IMR-90 (cell line): ENCODE measurements at regions not wholly inside any gene's neighbourhood (a gene's known extent, or its start where the extent isn't known, plus 50 kb on each side); places are given as distances from the start of the nearest gene placed in this dataset.

Source experiments
- ATAC-seq: fragments of 200-7000 bp; cut with Tn5 transposase; 2 replicates; pipeline ENCODE4 v1.9.1; 2020; ENCODE audit warnings: low read depth, mild to moderate bottlenecking, moderate library complexity
- BruUV-seq: library from RNA; stranded (reverse); fragments of 400-500 nt; replicated peaks from 2 replicates; lab custom pipeline; 2021; lab: Mats Ljungman, UMichigan
- CTCF ChIA-PET: fragments of 300-600 bp; formaldehyde crosslinking; extraction: SDS; loops from one replicate; lab custom pipeline; 2021; ENCODE audit warnings: antibody characterized with exemption; lab: Yijun Ruan, JAX
- POLR2A ChIA-PET: fragments of 300-600 bp; sonication (Branson Sonifier 250); formaldehyde crosslinking; loops from one replicate; lab custom pipeline; 2022; ENCODE audit warnings: antibody characterized with exemption; ENCODE audit not compliant: unreplicated experiment; lab: Charles Lee
- DNase-seq: peaks from one replicate; pipeline ENCODE4 v3.0.0; 2013
- H2AFZ ChIP-seq: replicated peaks from 2 replicates; pipeline ENCODE3; 2013; ENCODE audit warnings: low read length, mild to moderate bottlenecking; ENCODE audit not compliant: poor library complexity
- H2AK5ac ChIP-seq: 2 replicates; pipeline ENCODE4 v1.6.1; 2013; ENCODE audit warnings: low read depth, low read length, inconsistent platforms
- H2AK9ac ChIP-seq: replicated peaks from 2 replicates; pipeline ENCODE3; 2013; ENCODE audit warnings: mild to moderate bottlenecking, low read depth, low read length, moderate library complexity; ENCODE audit not compliant: poor library complexity
- H2BK120ac ChIP-seq: 2 replicates; pipeline ENCODE4 v1.6.1; 2013; ENCODE audit warnings: low read depth, low read length, inconsistent platforms
- H2BK15ac ChIP-seq: 3 replicates; pipeline ENCODE4 v1.6.1; 2013; ENCODE audit warnings: low read depth, low read length, inconsistent platforms
- H2BK20ac ChIP-seq: 2 replicates; pipeline ENCODE4 v1.6.1; 2013; ENCODE audit warnings: low read depth, mild to moderate bottlenecking, inconsistent platforms, low read length, moderate library complexity
- H2BK5ac ChIP-seq: 2 replicates; pipeline ENCODE4 v1.6.1; 2013; ENCODE audit warnings: mild to moderate bottlenecking, low read depth, low read length, inconsistent platforms; ENCODE audit not compliant: poor library complexity, severe bottlenecking
- H3K14ac ChIP-seq: replicated peaks from 2 replicates; pipeline ENCODE4 v1.6.1; 2013; ENCODE audit warnings: low read depth, low read length, inconsistent platforms
- H3K18ac ChIP-seq: 2 replicates; pipeline ENCODE4 v1.6.1; 2013; ENCODE audit warnings: low read depth, low read length, control low read depth
- H3K23ac ChIP-seq: 2 replicates; pipeline ENCODE4 v1.6.1; 2013; ENCODE audit warnings: low read depth, low read length, inconsistent platforms
- H3K27ac ChIP-seq: 2 replicates; pipeline ENCODE4 v1.5.1; 2013; ENCODE audit warnings: mild to moderate bottlenecking, control low read depth, low read length; ENCODE audit not compliant: insufficient read depth
- H3K27me3 ChIP-seq: 2 replicates; pipeline ENCODE4 v1.6.1; 2013; ENCODE audit warnings: low read length; ENCODE audit not compliant: control insufficient read depth, insufficient read depth
- H3K36me3 ChIP-seq: 2 replicates; pipeline ENCODE4 v1.6.1; 2013; ENCODE audit warnings: low read length, mixed read lengths; ENCODE audit not compliant: control insufficient read depth, insufficient read depth
- H3K4ac ChIP-seq: 2 replicates; pipeline ENCODE4 v1.6.1; 2013; ENCODE audit warnings: low read depth, low read length, inconsistent platforms
- H3K4me1 ChIP-seq: 2 replicates; pipeline ENCODE4 v1.6.1; 2013; ENCODE audit warnings: low read length, mixed read lengths; ENCODE audit not compliant: control insufficient read depth, insufficient read depth
- H3K4me2 ChIP-seq: 2 replicates; pipeline ENCODE4 v1.6.1; 2013; ENCODE audit warnings: low read depth, mild to moderate bottlenecking, control low read depth, low read length, moderate library complexity
- H3K4me3 ChIP-seq: 2 replicates; pipeline ENCODE4 v1.5.1; 2013; ENCODE audit warnings: low read depth, mild to moderate bottlenecking, control low read depth, low read length, moderate library complexity; ENCODE audit not compliant: insufficient read depth
- H3K56ac ChIP-seq: 2 replicates; pipeline ENCODE4 v1.6.1; 2013; ENCODE audit warnings: low read length, inconsistent platforms; ENCODE audit not compliant: insufficient read depth; ENCODE audit errors: extremely low read depth
- H3K79me1 ChIP-seq, 2 experiments: 2 replicates each; pipeline ENCODE4 v1.6.1; 2013; ENCODE audit warnings: low read length in 2 of 2, inconsistent platforms in 1 of 2, low read depth in 1 of 2
- H3K9ac ChIP-seq: 2 replicates; pipeline ENCODE4 v1.6.1; 2013; ENCODE audit warnings: low read depth, low read length, control low read depth
- H3K9me1 ChIP-seq: 2 replicates; pipeline ENCODE4 v1.6.1; 2013; ENCODE audit warnings: low read length, inconsistent platforms; ENCODE audit not compliant: insufficient read depth
- H3K9me3 ChIP-seq: 2 replicates; pipeline ENCODE4 v1.6.1; 2013; ENCODE audit warnings: low read length; ENCODE audit not compliant: control insufficient read depth, insufficient read depth
- H4K20me1 ChIP-seq: 2 replicates; pipeline ENCODE4 v1.6.1; 2013; ENCODE audit warnings: low read length, inconsistent platforms; ENCODE audit not compliant: insufficient read depth
- H4K5ac ChIP-seq: 2 replicates; pipeline ENCODE4 v1.6.1; 2013; ENCODE audit warnings: mild to moderate bottlenecking, low read depth, low read length, control low read depth
- H4K8ac ChIP-seq, 2 experiments: 2 replicates each; pipeline ENCODE4 v1.6.1; 2013; ENCODE audit warnings: low read depth in 2 of 2, low read length in 2 of 2, control low read depth in 1 of 2, inconsistent platforms in 1 of 2
- H4K91ac ChIP-seq: 2 replicates; pipeline ENCODE4 v1.6.1; 2013; ENCODE audit warnings: low read depth, low read length, inconsistent platforms; ENCODE audit not compliant: insufficient read depth
- BHLHE40 ChIP-seq: fragments of 150-350 bp; IDR thresholded peaks from 2 replicates; pipeline ENCODE4 v1.6.1; 2016; ENCODE audit warnings: mild to moderate bottlenecking, low read depth, low read length
- ELK1 ChIP-seq: fragments of 150-350 bp; IDR thresholded peaks from 2 replicates; pipeline ENCODE4 v1.6.1; 2016; ENCODE audit warnings: low read depth, mild to moderate bottlenecking, low read length, moderate library complexity, borderline replicate concordance
- FOS ChIP-seq: fragments of 150-350 bp; IDR thresholded peaks from 2 replicates; pipeline ENCODE4 v1.6.1; 2016; ENCODE audit warnings: low read depth, low read length
- MAFK ChIP-seq: IDR thresholded peaks from 2 replicates; pipeline ENCODE4 v1.6.1; 2012; ENCODE audit warnings: low read depth, low read length, improper control_type of control experiment
- MAZ ChIP-seq: IDR thresholded peaks from 2 replicates; pipeline ENCODE4 v1.6.1; 2012; ENCODE audit warnings: low read depth, mild to moderate bottlenecking, low read length, improper control_type of control experiment, moderate library complexity, borderline replicate concordance
- MXI1 ChIP-seq: IDR thresholded peaks from 2 replicates; pipeline ENCODE4 v1.6.1; 2012; ENCODE audit warnings: low read depth, mild to moderate bottlenecking, low read length, moderate library complexity, borderline replicate concordance
- NFE2L2 ChIP-seq: fragments of 150-350 bp; IDR thresholded peaks from 2 replicates; pipeline ENCODE4 v1.6.1; 2016; ENCODE audit warnings: low read depth, mild to moderate bottlenecking, low read length
- RCOR1 ChIP-seq: IDR thresholded peaks from 2 replicates; pipeline ENCODE4 v1.6.1; 2012; ENCODE audit warnings: mild to moderate bottlenecking, low read length, improper control_type of control experiment; ENCODE audit not compliant: insufficient replicate concordance
- WGBS, 2 experiments: methylation state at CpG; one replicate each; pipeline versions ENCODE4 v1.1.5 to v1.1.7; 2013; ENCODE audit warnings: missing lambda C conversion rate in 2 of 2; ENCODE audit not compliant: insufficient read length in 1 of 2; ENCODE audit errors: extremely low coverage in 2 of 2; 5-methylcytosine and 5-hydroxymethylcytosine counted together
- dilution Hi-C: fragments of 300-500 bp; cut with HindIII; formaldehyde crosslinking; loops from one replicate; pipeline ENCODE4 v1.14.3; 2018; ENCODE audit warnings: low sequenced_read_pairs; ENCODE audit not compliant: unreplicated experiment
- in situ Hi-C: fragments of 300-500 bp; cut with MboI; formaldehyde crosslinking; loops from 3 replicates; pipeline ENCODE4 v1.14.3; 2019; ENCODE audit warnings: low sequenced_read_pairs, inconsistent platforms, mixed read lengths
- intact Hi-C: fragments of 100-400 bp; cut with micrococcal nuclease; formaldehyde crosslinking; loops from 2 replicates; pipeline ENCODE4 v1.10.0; 2022

GRCh38 chr2:203808046-203808750 lies 59.4 kb upstream of the CTLA4 start:
- in situ Hi-C loops, result loop anchor here (25.0 kb wide), 1 partner anchor 571 kb away; the partner anchor contains the start of gene CYP20A1
- TF ChIP-seq BHLHE40, result peak; percentile 51; the same call in 1 of the 2 replicates
- peak; percentile 42 for TF ChIP-seq RCOR1
- peak; percentile 54 for TF ChIP-seq FOS
- TF ChIP-seq ELK1, result no peak
- peak; percentile 18; the same call in 1 of the 2 replicates for TF ChIP-seq MAZ
- TF ChIP-seq MAFK, result peak; percentile 69
- no peak for TF ChIP-seq MXI1
- TF ChIP-seq NFE2L2, result peak; percentile 18; the same call in 1 of the 2 replicates
- peaks cover 4% of the 10 kb centered on the region for H3K9me3 ChIP-seq
- H3K4me1 ChIP-seq, result peaks cover 21% of the 10 kb centered on the region
- H2BK120ac ChIP-seq, result peak overlapping the region; percentile 50
- ChIA-PET CTCF (interaction anchor here (0.6 to 1.1 kb wide), 4 partner anchors 10 to 153 kb away, joined by 3 to 5 read pairs (median 3); no protein-coding TSS in a partner anchor), POLR2A (interaction anchor here (0.5 to 0.6 kb wide), 3 partner anchors 274 to 631 kb away, joined by 4 to 7 read pairs (median 7); no protein-coding TSS in a partner anchor)
- no peaks in the 10 kb centered on the region for H4K20me1 ChIP-seq
- no TSS peak for BruUV-seq
- no peak overlapping the region for H3K56ac ChIP-seq
- H3K4me2 ChIP-seq, result peak overlapping the region; percentile 58; the same call in 1 of the 2 replicates
- H3K18ac ChIP-seq, result peak overlapping the region; percentile 61
- peak overlapping the region; percentile 31; the same call in 1 of the 2 replicates for H3K4ac ChIP-seq
- ATAC-seq (peak; percentile 70), DNase-seq (peak; percentile 95)
- H3K27me3 ChIP-seq, result no peaks in the 10 kb centered on the region
- peaks cover 16% of the 10 kb centered on the region for H3K9me1 ChIP-seq
- H4K91ac ChIP-seq, result no peak overlapping the region; the same call in 1 of the 2 replicates
- no peak overlapping the region for H4K5ac ChIP-seq
- no peaks in the 10 kb centered on the region for H3K36me3 ChIP-seq
- WGBS, 2 experiments, result no CpG with 5 or more reads among the region's 7 CpGs
- no peak overlapping the region for H2AK5ac ChIP-seq
- H3K27ac ChIP-seq, result peak overlapping the region; percentile 54; the same call in 1 of the 2 replicates
- peak overlapping the region in 1 of 2 experiments; percentile 58; a peak in 2 of 4 replicates for H4K8ac ChIP-seq
- H2BK5ac ChIP-seq, result peak overlapping the region; percentile 63
- no peak overlapping the region for H2AK9ac ChIP-seq
- dilution Hi-C loops, result loop anchor here (25.0 kb wide), 1 partner anchor 296 kb away; no protein-coding TSS in a partner anchor
- no peaks in the 10 kb centered on the region for H3K79me1 ChIP-seq
- intact Hi-C loops, result loop anchor here (2.0 kb wide), 2 partner anchors 25 to 181 kb away; no protein-coding TSS in a partner anchor
- no peak overlapping the region for H3K4me3 ChIP-seq
- H2AFZ ChIP-seq, result no peak overlapping the region
- no peak overlapping the region for H3K23ac ChIP-seq
- H3K9ac ChIP-seq, result no peak overlapping the region; the same call in 1 of the 2 replicates
- peak overlapping the region; percentile 20; the same call in 1 of the 2 replicates for H2BK20ac ChIP-seq
- H2BK15ac ChIP-seq, result 0 out of 3 replicates have a peak overlapping the region, but pooled peaks have one; percentile 25
- H3K14ac ChIP-seq, result no peak overlapping the region
